ENCODE measurements at regions not wholly inside any gene's neighbourhood (a gene's known extent, or its start where the extent isn't known, plus 50 kb on each side); places are given as distances from the start of the nearest gene placed in this dataset.
"Not testable (repeated sequence)": the region's sequence is repeated elsewhere in the genome, so short reads cannot be mapped to it uniquely, and the experiment has no call there.

- DNase-seq (ENCODE audit: low read depth) = no peak
- H3K4me3 ChIP-seq (ENCODE audit: low read depth, low read length) = no peak overlapping the region
- TF ChIP-seq CTCF (conservative IDR thresholded peaks at IDR 0.05; ENCODE audit: low read depth, low read length) = no peak
Observed at GRCh38 chr9:7739595-7739994, 60.0 kb downstream of the DMAC1 start.

- TF ChIP-seq CTCF (conservative IDR thresholded peaks at IDR 0.05; ENCODE audit: low read depth, low read length) = no peak
- H3K4me3 ChIP-seq (ENCODE audit: low read depth, low read length) = no peak overlapping the region
- no peak for DNase-seq (ENCODE audit: low read depth)
Observed at GRCh38 chr9:7735311-7735710, 64.3 kb downstream of the DMAC1 start.

- no peak for TF ChIP-seq CTCF (conservative IDR thresholded peaks at IDR 0.05; ENCODE audit: low read depth, low read length)
- no peak overlapping the region for H3K4me3 ChIP-seq (ENCODE audit: low read depth, low read length)
Observed at GRCh38 chr9:7730164-7730445, 69.5 kb downstream of the DMAC1 start.

GRCh38 chr9:7729371-7730163, 70.0 kb downstream of the DMAC1 start:
- H3K4me3 ChIP-seq (ENCODE audit: low read depth, low read length) = no peak overlapping the region
- TF ChIP-seq CTCF (conservative IDR thresholded peaks at IDR 0.05; ENCODE audit: low read depth, low read length) = no peak
- no peak for DNase-seq (ENCODE audit: low read depth)

More at GRCh38 chr9:7730164-7730445, 69.5 kb downstream of the DMAC1 start:
- no peak for DNase-seq (ENCODE audit: low read depth)

- DNase-seq (ENCODE audit: low read depth) = no peak
Observed at GRCh38 chr9:7721291-7721690, 78.3 kb downstream of the DMAC1 start.

GRCh38 chr9:7713088-7713487, 86.5 kb downstream of the DMAC1 start:
- not testable (repeated sequence) for H3K4me3 ChIP-seq (ENCODE audit: low read depth, low read length); DNase-seq (ENCODE audit: low read depth)

More at GRCh38 chr9:7721291-7721690, 78.3 kb downstream of the DMAC1 start:
- H3K4me3 ChIP-seq (ENCODE audit: low read depth, low read length) = no peak overlapping the region
- no peak for TF ChIP-seq CTCF (conservative IDR thresholded peaks at IDR 0.05; ENCODE audit: low read depth, low read length)

GRCh38 chr9:7710686-7711085, 88.9 kb downstream of the DMAC1 start:
- no peak overlapping the region for H3K4me3 ChIP-seq (ENCODE audit: low read depth, low read length)
- no peak for TF ChIP-seq CTCF (conservative IDR thresholded peaks at IDR 0.05; ENCODE audit: low read depth, low read length)
- no peak for DNase-seq (ENCODE audit: low read depth)

Data from choroid plexus epithelial cell (primary cell).